ENCODE measurements at regions not wholly inside any gene's neighbourhood (a gene's known extent, or its start where the extent isn't known, plus 50 kb on each side); places are given as distances from the start of the nearest gene placed in this dataset.

- DNase-seq (ENCODE audit: low read depth) = peak; percentile 97
Measured at GRCh38 chr5:39517800-39518199, 93.0 kb upstream of the DAB2 start.

GRCh38 chr5:39515881-39516280, 91.1 kb upstream of the DAB2 start:
- no peak for DNase-seq (ENCODE audit: low read depth)

GRCh38 chr5:39513236-39513635, 88.5 kb upstream of the DAB2 start:
- DNase-seq (ENCODE audit: low read depth) = peak; percentile 84

GRCh38 chr5:39506211-39506610, 81.4 kb upstream of the DAB2 start:
- DNase-seq (ENCODE audit: low read depth) = no peak

- DNase-seq (ENCODE audit: low read depth) = no peak
Measured at GRCh38 chr5:39505791-39506190, 81.0 kb upstream of the DAB2 start.

GRCh38 chr5:39505363-39505762, 80.6 kb upstream of the DAB2 start:
- no peak for DNase-seq (ENCODE audit: low read depth)

GRCh38 chr5:39503155-39503554, 78.4 kb upstream of the DAB2 start:
- DNase-seq (ENCODE audit: low read depth) = no peak

- no peak for DNase-seq (ENCODE audit: low read depth)
Measured at GRCh38 chr5:39502704-39503103, 77.9 kb upstream of the DAB2 start.

- peak; percentile 86 for DNase-seq (ENCODE audit: low read depth)
Measured at GRCh38 chr5:39501397-39501796, 76.6 kb upstream of the DAB2 start.

GRCh38 chr5:39500551-39501175, 75.9 kb upstream of the DAB2 start:
- no peak for DNase-seq (ENCODE audit: low read depth)

GRCh38 chr5:39498278-39498952, 73.6 kb upstream of the DAB2 start:
- DNase-seq (ENCODE audit: low read depth) = peak; percentile 63

GRCh38 chr5:39497322-39497721, 72.5 kb upstream of the DAB2 start:
- DNase-seq (ENCODE audit: low read depth) = no peak

GRCh38 chr5:39495227-39495626, 70.4 kb upstream of the DAB2 start:
- DNase-seq (ENCODE audit: low read depth) = no peak

- DNase-seq (ENCODE audit: low read depth) = no peak
Measured at GRCh38 chr5:39494534-39494933, 69.8 kb upstream of the DAB2 start.

- peak; percentile 42 for DNase-seq (ENCODE audit: low read depth)
Measured at GRCh38 chr5:39494107-39494510, 69.3 kb upstream of the DAB2 start.

GRCh38 chr5:39491210-39491609, 66.4 kb upstream of the DAB2 start:
- no peak for DNase-seq (ENCODE audit: low read depth)

GRCh38 chr5:39489263-39489662, 64.5 kb upstream of the DAB2 start:
- no peak for DNase-seq (ENCODE audit: low read depth)

GRCh38 chr5:39486790-39487189, 62.0 kb upstream of the DAB2 start:
- no peak for DNase-seq (ENCODE audit: low read depth)

- DNase-seq (ENCODE audit: low read depth) = no peak
Measured at GRCh38 chr5:39486361-39486760, 61.6 kb upstream of the DAB2 start.

- no peak for DNase-seq (ENCODE audit: low read depth)
Measured at GRCh38 chr5:39485079-39485478, 60.3 kb upstream of the DAB2 start.

GRCh38 chr5:39484673-39485072, 59.9 kb upstream of the DAB2 start:
- DNase-seq (ENCODE audit: low read depth) = no peak

- no peak for DNase-seq (ENCODE audit: low read depth)
Measured at GRCh38 chr5:39482098-39482497, 57.3 kb upstream of the DAB2 start.

- DNase-seq (ENCODE audit: low read depth) = no peak
Measured at GRCh38 chr5:39479537-39479936, 54.8 kb upstream of the DAB2 start.

GRCh38 chr5:39478863-39479262, 54.1 kb upstream of the DAB2 start:
- DNase-seq (ENCODE audit: low read depth) = no peak
